ENCODE measurements at regions not wholly inside any gene's neighbourhood (a gene's known extent, or its start where the extent isn't known, plus 50 kb on each side); places are given as distances from the start of the nearest gene placed in this dataset.

GRCh38 chr3:18843983-18844382 lies 304.3 kb upstream of the KCNH8 start:
- no peak for DNase-seq (ENCODE audit: low read depth in 4 of 6, low spot score in 6 of 6)
- 88% methylated on average over 1 of the region's 1 CpG for WGBS (ENCODE audit: insufficient coverage)
- Histone ChIP-seq H3K36me3 (ENCODE audit: control insufficient read depth, insufficient read depth, low read length) (no peaks in the 10 kb centered on the region), H3K9me3 (ENCODE audit: control insufficient read depth, insufficient read depth, low read length) (no peaks in the 10 kb centered on the region), H3K4me1 (ENCODE audit: control insufficient read depth, insufficient read depth, low read length) (no peaks in the 10 kb centered on the region), H3K27ac (ENCODE audit: low read depth, low read length) (no peak overlapping the region), H3K4me3 (ENCODE audit: low read depth, low read length) (no peak overlapping the region), H3K27me3 (ENCODE audit: control insufficient read depth, insufficient read depth, low read length) (no peaks in the 10 kb centered on the region)

GRCh38 chr3:18843188-18843587 lies 305.1 kb upstream of the KCNH8 start:
- Histone ChIP-seq H3K27ac (ENCODE audit: low read depth, low read length) (no peak overlapping the region), H3K9me3 (ENCODE audit: control insufficient read depth, insufficient read depth, low read length) (no peaks in the 10 kb centered on the region), H3K4me1 (ENCODE audit: control insufficient read depth, insufficient read depth, low read length) (no peaks in the 10 kb centered on the region), H3K27me3 (ENCODE audit: control insufficient read depth, insufficient read depth, low read length) (no peaks in the 10 kb centered on the region), H3K4me3 (ENCODE audit: low read depth, low read length) (no peak overlapping the region), H3K36me3 (ENCODE audit: control insufficient read depth, insufficient read depth, low read length) (no peaks in the 10 kb centered on the region)
- 53% methylated on average over 3 of the region's 3 CpGs for WGBS (ENCODE audit: insufficient coverage)
- peak in 1 of 6 donors; percentile 37 for DNase-seq (ENCODE audit: low read depth in 4 of 6, low spot score in 6 of 6)

- no peaks in the 10 kb centered on the region for H3K9me3 ChIP-seq (ENCODE audit: control insufficient read depth, insufficient read depth, low read length)
- no peaks in the 10 kb centered on the region for H3K27me3 ChIP-seq (ENCODE audit: control insufficient read depth, insufficient read depth, low read length)
- WGBS (ENCODE audit: insufficient coverage), result 86% methylated on average over 1 of the region's 6 CpGs
- H3K36me3 ChIP-seq (ENCODE audit: control insufficient read depth, insufficient read depth, low read length), result no peaks in the 10 kb centered on the region
- DNase-seq (ENCODE audit: low read depth in 4 of 6, low spot score in 6 of 6), result no peak
- no peaks in the 10 kb centered on the region for H3K4me1 ChIP-seq (ENCODE audit: control insufficient read depth, insufficient read depth, low read length)
- H3K4me3 ChIP-seq (ENCODE audit: low read depth, low read length), result no peak overlapping the region
- no peak overlapping the region for H3K27ac ChIP-seq (ENCODE audit: low read depth, low read length)
Observed at GRCh38 chr3:18841422-18842343, 306.6 kb upstream of the KCNH8 start.

- Histone ChIP-seq H3K9me3 (ENCODE audit: control insufficient read depth, insufficient read depth, low read length) (no peaks in the 10 kb centered on the region), H3K36me3 (ENCODE audit: control insufficient read depth, insufficient read depth, low read length) (no peaks in the 10 kb centered on the region), H3K4me3 (ENCODE audit: low read depth, low read length) (no peak overlapping the region), H3K4me1 (ENCODE audit: control insufficient read depth, insufficient read depth, low read length) (no peaks in the 10 kb centered on the region), H3K27me3 (ENCODE audit: control insufficient read depth, insufficient read depth, low read length) (no peaks in the 10 kb centered on the region), H3K27ac (ENCODE audit: low read depth, low read length) (no peak overlapping the region)
- DNase-seq (ENCODE audit: low read depth in 4 of 6, low spot score in 6 of 6), result no peak
- WGBS (ENCODE audit: insufficient coverage), result 93% methylated on average over 3 of the region's 3 CpGs
Observed at GRCh38 chr3:18840535-18841137, 307.7 kb upstream of the KCNH8 start.

GRCh38 chr3:18838758-18839157 lies 309.6 kb upstream of the KCNH8 start:
- H3K27me3 ChIP-seq (ENCODE audit: control insufficient read depth, insufficient read depth, low read length), result no peaks in the 10 kb centered on the region

GRCh38 chr3:18837137-18837755 lies 311.1 kb upstream of the KCNH8 start:
- WGBS (ENCODE audit: insufficient coverage), result 76% methylated on average over 2 of the region's 3 CpGs
- Histone ChIP-seq H3K36me3 (ENCODE audit: control insufficient read depth, insufficient read depth, low read length) (no peaks in the 10 kb centered on the region), H3K9me3 (ENCODE audit: control insufficient read depth, insufficient read depth, low read length) (no peaks in the 10 kb centered on the region), H3K27me3 (ENCODE audit: control insufficient read depth, insufficient read depth, low read length) (no peaks in the 10 kb centered on the region), H3K4me3 (ENCODE audit: low read depth, low read length) (no peak overlapping the region), H3K4me1 (ENCODE audit: control insufficient read depth, insufficient read depth, low read length) (no peaks in the 10 kb centered on the region), H3K27ac (ENCODE audit: low read depth, low read length) (no peak overlapping the region)
- no peak for DNase-seq (ENCODE audit: low read depth in 4 of 6, low spot score in 6 of 6)

More at GRCh38 chr3:18838758-18839157, 309.6 kb upstream of the KCNH8 start:
- no peak overlapping the region for H3K27ac ChIP-seq (ENCODE audit: low read depth, low read length)
- no peaks in the 10 kb centered on the region for H3K36me3 ChIP-seq (ENCODE audit: control insufficient read depth, insufficient read depth, low read length)
- H3K4me1 ChIP-seq (ENCODE audit: control insufficient read depth, insufficient read depth, low read length), result no peaks in the 10 kb centered on the region
- DNase-seq (ENCODE audit: low read depth in 4 of 6, low spot score in 6 of 6), result no peak
- no peaks in the 10 kb centered on the region for H3K9me3 ChIP-seq (ENCODE audit: control insufficient read depth, insufficient read depth, low read length)
- no peak overlapping the region for H3K4me3 ChIP-seq (ENCODE audit: low read depth, low read length)
- no CpG with 5 or more reads among the region's 1 CpG for WGBS (ENCODE audit: insufficient coverage)

- DNase-seq (ENCODE audit: low read depth in 4 of 6, low spot score in 6 of 6), result peak in 2 of 6 donors; percentile 15 to 61
- Histone ChIP-seq H3K9me3 (ENCODE audit: control insufficient read depth, insufficient read depth, low read length) (no peaks in the 10 kb centered on the region), H3K27me3 (ENCODE audit: control insufficient read depth, insufficient read depth, low read length) (no peaks in the 10 kb centered on the region), H3K4me3 (ENCODE audit: low read depth, low read length) (no peak overlapping the region), H3K27ac (ENCODE audit: low read depth, low read length) (no peak overlapping the region), H3K4me1 (ENCODE audit: control insufficient read depth, insufficient read depth, low read length) (no peaks in the 10 kb centered on the region), H3K36me3 (ENCODE audit: control insufficient read depth, insufficient read depth, low read length) (no peaks in the 10 kb centered on the region)
- WGBS (ENCODE audit: insufficient coverage), result 78% methylated on average over 1 of the region's 4 CpGs
Observed at GRCh38 chr3:18835021-18835420, 313.3 kb upstream of the KCNH8 start.

GRCh38 chr3:18830087-18830486 lies 318.2 kb upstream of the KCNH8 start:
- Histone ChIP-seq H3K9me3 (ENCODE audit: control insufficient read depth, insufficient read depth, low read length) (no peaks in the 10 kb centered on the region), H3K27me3 (ENCODE audit: control insufficient read depth, insufficient read depth, low read length) (no peaks in the 10 kb centered on the region), H3K4me3 (ENCODE audit: low read depth, low read length) (no peak overlapping the region), H3K4me1 (ENCODE audit: control insufficient read depth, insufficient read depth, low read length) (no peaks in the 10 kb centered on the region), H3K27ac (ENCODE audit: low read depth, low read length) (no peak overlapping the region), H3K36me3 (ENCODE audit: control insufficient read depth, insufficient read depth, low read length) (no peaks in the 10 kb centered on the region)
- no peak for DNase-seq (ENCODE audit: low read depth in 4 of 6, low spot score in 6 of 6)
- WGBS (ENCODE audit: insufficient coverage), result 80% methylated on average over 1 of the region's 5 CpGs

- Histone ChIP-seq H3K4me3 (ENCODE audit: low read depth, low read length) (no peak overlapping the region), H3K27me3 (ENCODE audit: control insufficient read depth, insufficient read depth, low read length) (no peaks in the 10 kb centered on the region), H3K27ac (ENCODE audit: low read depth, low read length) (no peak overlapping the region), H3K9me3 (ENCODE audit: control insufficient read depth, insufficient read depth, low read length) (no peaks in the 10 kb centered on the region), H3K4me1 (ENCODE audit: control insufficient read depth, insufficient read depth, low read length) (no peaks in the 10 kb centered on the region), H3K36me3 (ENCODE audit: control insufficient read depth, insufficient read depth, low read length) (no peaks in the 10 kb centered on the region)
- DNase-seq (ENCODE audit: low read depth in 4 of 6, low spot score in 6 of 6), result no peak
- WGBS (ENCODE audit: insufficient coverage), result no CpG with 5 or more reads among the region's 2 CpGs
Observed at GRCh38 chr3:18828637-18829036, 319.7 kb upstream of the KCNH8 start.
